ENCODE measurements at regions not wholly inside any gene's neighbourhood (a gene's known extent, or its start where the extent isn't known, plus 50 kb on each side); places are given as distances from the start of the nearest gene placed in this dataset.

GRCh38 chr15:95464509-95464908 is 866.0 kb upstream of the NR2F2 start:
- DNase-seq = peak; percentile 76 to 80
- H3K27me3 ChIP-seq = no peaks in the 10 kb centered on the region
- intact Hi-C loops (cut with DNase I; ENCODE audit: low total_unique reads) = no loop called here
- H3K27ac ChIP-seq = peak overlapping the region; percentile 23 to 65
- peak overlapping the region in 1 of 2 donors; percentile 22 for H3K4me3 ChIP-seq
- no peaks in the 10 kb centered on the region for H3K9me3 ChIP-seq
- H3K36me3 ChIP-seq = no peaks in the 10 kb centered on the region
- no peak for TF ChIP-seq POLR2A (IDR thresholded peaks at IDR 0.05)
- TF ChIP-seq, protein P1, sequence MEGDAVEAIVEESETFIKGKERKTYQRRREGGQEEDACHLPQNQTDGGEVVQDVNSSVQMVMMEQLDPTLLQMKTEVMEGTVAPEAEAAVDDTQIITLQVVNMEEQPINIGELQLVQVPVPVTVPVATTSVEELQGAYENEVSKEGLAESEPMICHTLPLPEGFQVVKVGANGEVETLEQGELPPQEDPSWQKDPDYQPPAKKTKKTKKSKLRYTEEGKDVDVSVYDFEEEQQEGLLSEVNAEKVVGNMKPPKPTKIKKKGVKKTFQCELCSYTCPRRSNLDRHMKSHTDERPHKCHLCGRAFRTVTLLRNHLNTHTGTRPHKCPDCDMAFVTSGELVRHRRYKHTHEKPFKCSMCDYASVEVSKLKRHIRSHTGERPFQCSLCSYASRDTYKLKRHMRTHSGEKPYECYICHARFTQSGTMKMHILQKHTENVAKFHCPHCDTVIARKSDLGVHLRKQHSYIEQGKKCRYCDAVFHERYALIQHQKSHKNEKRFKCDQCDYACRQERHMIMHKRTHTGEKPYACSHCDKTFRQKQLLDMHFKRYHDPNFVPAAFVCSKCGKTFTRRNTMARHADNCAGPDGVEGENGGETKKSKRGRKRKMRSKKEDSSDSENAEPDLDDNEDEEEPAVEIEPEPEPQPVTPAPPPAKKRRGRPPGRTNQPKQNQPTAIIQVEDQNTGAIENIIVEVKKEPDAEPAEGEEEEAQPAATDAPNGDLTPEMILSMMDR (IDR thresholded peaks at IDR 0.05) = no peak
- H3K4me1 ChIP-seq = no peaks in the 10 kb centered on the region

- H3K4me1 ChIP-seq = peaks cover 0 to 11% of the 10 kb centered on the region in 2 donors
- no peak overlapping the region for H3K27ac ChIP-seq
- intact Hi-C loops (cut with DNase I; ENCODE audit: low total_unique reads) = no loop called here
- TF ChIP-seq, protein P1 (IDR thresholded peaks at IDR 0.05) = no peak
- TF ChIP-seq POLR2A (IDR thresholded peaks at IDR 0.05) = no peak
- no peaks in the 10 kb centered on the region for H3K9me3 ChIP-seq
- no peaks in the 10 kb centered on the region for H3K36me3 ChIP-seq
- no peak for DNase-seq
- H3K4me3 ChIP-seq = no peak overlapping the region
- no peaks in the 10 kb centered on the region for H3K27me3 ChIP-seq
Observed at GRCh38 chr15:95468820-95469219, 861.7 kb upstream of the NR2F2 start.

DNA sequence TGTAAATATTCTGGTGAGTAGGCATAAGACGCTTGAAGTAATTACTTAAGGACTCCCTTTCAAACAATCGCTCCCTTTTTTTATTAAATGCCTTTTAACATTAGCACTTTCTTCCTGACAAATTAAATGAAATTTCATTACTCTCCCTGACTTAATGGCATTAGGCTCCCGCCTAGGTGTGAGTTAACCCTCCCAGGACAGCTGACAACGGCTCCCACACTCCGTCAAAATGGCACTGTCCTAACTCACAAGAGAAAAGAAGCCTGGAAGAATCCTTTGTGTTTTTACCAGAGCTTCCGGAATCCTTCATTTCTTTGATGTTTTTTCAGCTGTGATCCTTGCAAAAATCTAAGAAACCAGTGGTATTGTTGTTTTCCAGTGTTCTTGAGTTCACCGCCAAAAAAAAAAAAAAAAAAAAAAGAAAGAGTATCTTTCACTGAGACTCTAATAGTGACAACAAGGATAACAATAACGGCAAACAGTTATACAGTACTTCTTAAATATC is 861.0 kb upstream of the NR2F2 start:
- intact Hi-C loops (cut with DNase I; ENCODE audit: low total_unique reads) = no loop called here
- Histone ChIP-seq H3K9me3 (no peaks in the 10 kb centered on the region), H3K36me3 (no peaks in the 10 kb centered on the region), H3K4me1 (peaks cover 0 to 11% of the 10 kb centered on the region in 2 donors), H3K27ac (no peak overlapping the region), H3K4me3 (no peak overlapping the region), H3K27me3 (no peaks in the 10 kb centered on the region)
- DNase-seq = no peak
- TF ChIP-seq POLR2A (IDR thresholded peaks at IDR 0.05) = no peak
- TF ChIP-seq, protein P1 (IDR thresholded peaks at IDR 0.05) = no peak

DNA sequence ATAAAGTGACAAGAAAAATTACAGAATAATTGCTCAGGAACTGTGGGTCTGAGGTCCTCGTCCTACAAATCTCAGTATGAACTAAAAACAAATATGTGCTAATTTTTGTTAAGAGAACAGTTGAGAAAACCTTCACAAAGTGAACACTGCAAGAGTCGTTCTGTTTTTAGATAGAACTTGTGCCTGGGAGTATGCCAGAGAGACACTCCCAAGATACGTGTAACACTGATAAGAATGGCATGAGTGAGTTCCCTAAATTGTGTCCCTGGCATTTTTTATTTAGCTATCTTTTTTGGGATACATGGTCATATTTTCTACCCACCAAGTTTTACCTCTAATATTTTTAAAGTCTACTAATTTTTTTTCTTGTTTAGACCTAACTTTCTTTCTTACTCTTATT is 860.0 kb upstream of the NR2F2 start:
- no peak for DNase-seq
- intact Hi-C loops (cut with DNase I; ENCODE audit: low total_unique reads) = no loop called here
- TF ChIP-seq, protein P1 (IDR thresholded peaks at IDR 0.05) = no peak
- TF ChIP-seq POLR2A (IDR thresholded peaks at IDR 0.05) = no peak
- Histone ChIP-seq H3K4me1 (peaks cover 0 to 11% of the 10 kb centered on the region in 2 donors), H3K9me3 (no peaks in the 10 kb centered on the region), H3K27ac (peak overlapping the region; percentile 29 to 60), H3K36me3 (no peaks in the 10 kb centered on the region), H3K4me3 (no peak overlapping the region), H3K27me3 (no peaks in the 10 kb centered on the region)

DNA sequence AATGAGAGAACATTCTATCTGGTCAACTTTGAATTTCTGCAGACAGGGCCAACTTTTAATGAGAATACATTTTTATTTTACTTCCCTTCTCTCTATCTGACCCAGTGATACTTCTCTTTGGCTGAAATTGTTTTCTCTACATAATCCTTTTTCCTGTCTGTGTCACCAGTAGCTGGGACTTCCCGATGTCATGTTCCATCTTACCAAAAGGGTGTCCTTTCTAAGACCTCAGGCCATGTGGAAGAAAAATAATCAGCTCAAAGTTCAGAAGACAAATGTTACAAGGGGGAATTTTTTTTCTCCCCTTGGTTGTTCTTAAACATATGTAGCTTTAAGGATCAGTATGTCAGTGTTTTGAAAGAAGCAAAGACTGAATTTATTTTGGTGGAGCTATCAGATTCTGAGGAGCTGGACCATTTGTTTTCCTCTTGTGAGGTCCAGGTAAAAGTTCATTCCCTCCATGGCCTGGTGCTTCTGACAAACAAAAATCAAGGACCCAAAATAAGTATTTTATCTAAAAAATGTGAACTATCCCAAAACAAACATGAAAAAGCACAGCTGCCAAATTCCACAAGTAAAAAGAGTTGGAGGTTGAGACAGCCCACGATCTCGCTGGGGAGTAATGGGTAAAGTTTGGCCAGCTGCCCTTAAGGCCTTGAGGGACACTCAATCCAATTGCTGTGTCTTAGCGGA is 859.4 kb upstream of the NR2F2 start:
- no peak overlapping the region for H3K4me3 ChIP-seq
- intact Hi-C loops (cut with DNase I; ENCODE audit: low total_unique reads) = no loop called here
- no peaks in the 10 kb centered on the region for H3K36me3 ChIP-seq
- no peaks in the 10 kb centered on the region for H3K9me3 ChIP-seq
- no peaks in the 10 kb centered on the region for H3K27me3 ChIP-seq
- TF ChIP-seq, protein P1 (IDR thresholded peaks at IDR 0.05) = no peak
- TF ChIP-seq POLR2A (IDR thresholded peaks at IDR 0.05) = no peak
- no peak for DNase-seq
- peak overlapping the region; percentile 29 to 60 for H3K27ac ChIP-seq
- peaks cover 0 to 11% of the 10 kb centered on the region in 2 donors for H3K4me1 ChIP-seq

All from uterus (tissue), 3 donors.